Natural killer cell (primary cell): ENCODE measurements at regions not wholly inside any gene's neighbourhood (a gene's known extent, or its start where the extent isn't known, plus 50 kb on each side); places are given as distances from the start of the nearest gene placed in this dataset.

ENCODE experiments used
- ATAC-seq, 3 donors: fragments of 150-1000 bp in 2 of 3; fragments of 200-7000 bp in 1 of 3; cut with Tn5 transposase; 1 replicate in 1 of 3; 2 replicates in 2 of 3; pipeline ENCODE4 v1.10.0; 2021; ENCODE audit warnings: mild to moderate bottlenecking in 2 of 3, moderate library complexity in 2 of 3
- DNase-seq, 2 donors: peaks; one replicate each; pipeline versions ENCODE4 v3.0.0 to v3.0.0-alpha.2; 2013 to 2021; ENCODE audit warnings: mixed read lengths in 1 of 2
- H3K27ac ChIP-seq: one replicate; pipeline ENCODE4 v1.5.1; 2013; ENCODE audit warnings: mild to moderate bottlenecking, low read length
- H3K27me3 ChIP-seq: one replicate; pipeline ENCODE4 v1.6.1; 2013; ENCODE audit warnings: low read length; ENCODE audit not compliant: control insufficient read depth, insufficient read depth
- H3K36me3 ChIP-seq: one replicate; pipeline ENCODE4 v1.6.1; 2013; ENCODE audit warnings: low read length; ENCODE audit not compliant: control insufficient read depth, insufficient read depth
- H3K4me1 ChIP-seq: one replicate; pipeline ENCODE4 v1.6.1; 2013; ENCODE audit warnings: low read length; ENCODE audit not compliant: control insufficient read depth, insufficient read depth
- H3K4me3 ChIP-seq: one replicate; pipeline ENCODE4 v1.5.1; 2013; ENCODE audit warnings: low read length
- H3K9me3 ChIP-seq: one replicate; pipeline ENCODE4 v1.6.1; 2013; ENCODE audit warnings: low read length; ENCODE audit not compliant: control insufficient read depth, insufficient read depth
- H3K27ac Mint-ChIP-seq, 2 donors: one replicate each; pipeline ENCODE4 v1.8.0; 2022; ENCODE audit warnings: mild to moderate bottlenecking in 2 of 2, mixed read lengths in 2 of 2, moderate library complexity in 1 of 2
- H3K27me3 Mint-ChIP-seq, 2 donors: one replicate each; pipeline ENCODE4 v1.8.0; 2022; ENCODE audit warnings: low read depth in 2 of 2, mixed read lengths in 2 of 2
- H3K36me3 Mint-ChIP-seq: one replicate; pipeline ENCODE4 v1.8.0; 2022; ENCODE audit warnings: mixed read lengths
- H3K4me1 Mint-ChIP-seq, 2 donors: one replicate each; pipeline ENCODE4 v1.8.0; 2022; ENCODE audit warnings: mixed read lengths in 2 of 2
- H3K4me3 Mint-ChIP-seq: one replicate; pipeline ENCODE4 v1.8.0; 2022; ENCODE audit warnings: mild to moderate bottlenecking, moderate library complexity, mixed read lengths
- H3K9me3 Mint-ChIP-seq, 2 donors: one replicate each; pipeline ENCODE4 v1.8.0; 2022; ENCODE audit warnings: mixed read lengths in 2 of 2
- CTCF ChIP-seq: fragments of 200-600 bp; IDR thresholded peaks from one replicate; pipeline ENCODE4 v1.8.0; 2022; ENCODE audit warnings: antibody characterized with exemption
- WGBS: methylation state at CpG from one replicate; pipeline ENCODE4 v1.1.7; 2013; ENCODE audit warnings: missing lambda C conversion rate; ENCODE audit not compliant: insufficient coverage; 5-methylcytosine and 5-hydroxymethylcytosine counted together
- intact Hi-C: fragments of 100-400 bp; cut with micrococcal nuclease; formaldehyde crosslinking; loops from one replicate; pipeline ENCODE4 v1.14.2; 2022

GRCh38 chr7:114755856-114756255, 166.0 kb upstream of the MDFIC start:
- H3K4me3 ChIP-seq: no peak overlapping the region
- H3K9me3 ChIP-seq: no peaks in the 10 kb centered on the region
- H3K4me1 Mint-ChIP-seq: no peaks in the 10 kb centered on the region
- no peak overlapping the region for H3K27ac ChIP-seq
- H3K4me3 Mint-ChIP-seq: no peak overlapping the region
- H3K27ac Mint-ChIP-seq: no peak overlapping the region
- 88% methylated on average over 2 of the region's 4 CpGs for WGBS
- no peaks in the 10 kb centered on the region for H3K27me3 Mint-ChIP-seq
- H3K36me3 ChIP-seq: no peaks in the 10 kb centered on the region
- no peaks in the 10 kb centered on the region for H3K36me3 Mint-ChIP-seq
- no peaks in the 10 kb centered on the region for H3K27me3 ChIP-seq
- H3K4me1 ChIP-seq: no peaks in the 10 kb centered on the region
- TF ChIP-seq CTCF: no peak
- peaks cover 4 to 7% of the 10 kb centered on the region in 2 donors for H3K9me3 Mint-ChIP-seq
- DNase-seq: no peak
- intact Hi-C loops: no loop called here
- no peak for ATAC-seq

GRCh38 chr7:114758661-114759227, 163.2 kb upstream of the MDFIC start:
- TF ChIP-seq CTCF: no peak
- H3K9me3 ChIP-seq: no peaks in the 10 kb centered on the region
- H3K27me3 ChIP-seq: no peaks in the 10 kb centered on the region
- Mint-ChIP-seq H3K4me3 (no peak overlapping the region), H3K27me3 (no peaks in the 10 kb centered on the region), H3K9me3 (peaks cover 0 to 2% of the 10 kb centered on the region in 2 donors), H3K27ac (no peak overlapping the region), H3K4me1 (no peaks in the 10 kb centered on the region), H3K36me3 (no peaks in the 10 kb centered on the region)
- ATAC-seq (no peak), DNase-seq (no peak)
- H3K27ac ChIP-seq: no peak overlapping the region
- no peaks in the 10 kb centered on the region for H3K36me3 ChIP-seq
- intact Hi-C loops: no loop called here
- 71% methylated on average over 2 of the region's 4 CpGs for WGBS
- no peaks in the 10 kb centered on the region for H3K4me1 ChIP-seq
- no peak overlapping the region for H3K4me3 ChIP-seq

GRCh38 chr7:114759347-114760062, 162.4 kb upstream of the MDFIC start:
- Histone ChIP-seq H3K9me3 (no peaks in the 10 kb centered on the region), H3K4me1 (no peaks in the 10 kb centered on the region), H3K27ac (no peak overlapping the region), H3K27me3 (no peaks in the 10 kb centered on the region), H3K4me3 (no peak overlapping the region), H3K36me3 (no peaks in the 10 kb centered on the region)
- no peak overlapping the region for H3K4me3 Mint-ChIP-seq
- no peaks in the 10 kb centered on the region for H3K36me3 Mint-ChIP-seq
- TF ChIP-seq CTCF: no peak
- 97% methylated on average over 2 of the region's 2 CpGs for WGBS
- no peak for ATAC-seq
- DNase-seq: no peak
- H3K4me1 Mint-ChIP-seq: no peaks in the 10 kb centered on the region
- H3K9me3 Mint-ChIP-seq: peaks cover 0 to 2% of the 10 kb centered on the region in 2 donors
- intact Hi-C loops: no loop called here
- H3K27me3 Mint-ChIP-seq: no peaks in the 10 kb centered on the region
- no peak overlapping the region for H3K27ac Mint-ChIP-seq

GRCh38 chr7:114760477-114760876, 161.4 kb upstream of the MDFIC start:
- H3K4me3 ChIP-seq: no peak overlapping the region
- ATAC-seq (no peak), DNase-seq (no peak)
- Mint-ChIP-seq H3K27me3 (no peaks in the 10 kb centered on the region), H3K4me3 (no peak overlapping the region), H3K4me1 (no peaks in the 10 kb centered on the region), H3K27ac (no peak overlapping the region), H3K9me3 (peaks cover 0 to 2% of the 10 kb centered on the region in 2 donors), H3K36me3 (no peaks in the 10 kb centered on the region)
- no peaks in the 10 kb centered on the region for H3K4me1 ChIP-seq
- 100% methylated on average over 1 of the region's 2 CpGs for WGBS
- no peak for TF ChIP-seq CTCF
- intact Hi-C loops: no loop called here
- no peaks in the 10 kb centered on the region for H3K27me3 ChIP-seq
- no peak overlapping the region for H3K27ac ChIP-seq
- no peaks in the 10 kb centered on the region for H3K36me3 ChIP-seq
- H3K9me3 ChIP-seq: no peaks in the 10 kb centered on the region
